T-helper 2 cell (primary cell): ENCODE measurements at regions not wholly inside any gene's neighbourhood (a gene's known extent, or its start where the extent isn't known, plus 50 kb on each side); places are given as distances from the start of the nearest gene placed in this dataset.
"Not testable (repeated sequence)": the region's sequence is repeated elsewhere in the genome, so short reads cannot be mapped to it uniquely, and the experiment has no call there.

Experiments used
- DNase-seq, 5 experiments: peaks; one replicate each; pipeline versions ENCODE4 v3.0.0 to v3.0.0-alpha.2; 2012 to 2022

- no peak for DNase-seq
Observed at GRCh38 chr19:33866696-33867095, 70.0 kb downstream of the KCTD15 start.

- DNase-seq = no peak
Observed at GRCh38 chr19:33868076-33868735, 71.5 kb downstream of the KCTD15 start.

- DNase-seq = no peak
Observed at GRCh38 chr19:33868788-33869412, 72.2 kb downstream of the KCTD15 start.

- DNase-seq = not testable (repeated sequence)
Observed at GRCh38 chr19:33870298-33870932, 73.7 kb downstream of the KCTD15 start.

- no peak for DNase-seq
Observed at GRCh38 chr19:33871605-33872004, 74.9 kb downstream of the KCTD15 start.

GRCh38 chr19:33872445-33873320 lies 76.0 kb downstream of the KCTD15 start:
- no peak for DNase-seq

- no peak for DNase-seq
Observed at GRCh38 chr19:33875071-33875470, 78.4 kb downstream of the KCTD15 start.

- DNase-seq = no peak
Observed at GRCh38 chr19:33876192-33876591, 79.5 kb downstream of the KCTD15 start.

- DNase-seq = no peak
Observed at GRCh38 chr19:33878030-33878544, 81.4 kb downstream of the KCTD15 start.

- DNase-seq = no peak
Observed at GRCh38 chr19:33878910-33879810, 82.5 kb downstream of the KCTD15 start.

GRCh38 chr19:33879818-33880575 lies 83.3 kb downstream of the KCTD15 start:
- no peak for DNase-seq

GRCh38 chr19:33883859-33884519 lies 87.3 kb downstream of the KCTD15 start:
- no peak for DNase-seq

GRCh38 chr19:33885236-33885635 lies 88.6 kb downstream of the KCTD15 start:
- no peak for DNase-seq

- DNase-seq = no peak
Observed at GRCh38 chr19:33887891-33888290, 91.2 kb downstream of the KCTD15 start.

- no peak for DNase-seq
Observed at GRCh38 chr19:33888665-33889064, 92.0 kb downstream of the KCTD15 start.

- DNase-seq = no peak
Observed at GRCh38 chr19:33890569-33890968, 93.9 kb downstream of the KCTD15 start.

- no peak for DNase-seq
Observed at GRCh38 chr19:33891773-33892172, 95.1 kb downstream of the KCTD15 start.

- DNase-seq = no peak
Observed at GRCh38 chr19:33894787-33895186, 98.1 kb downstream of the KCTD15 start.

GRCh38 chr19:33895366-33895765 lies 98.7 kb downstream of the KCTD15 start:
- DNase-seq = no peak

- no peak for DNase-seq
Observed at GRCh38 chr19:33898062-33898677, 101.5 kb downstream of the KCTD15 start.
